Femur (tissue), 1 donor: ENCODE measurements at regions not wholly inside any gene's neighbourhood (a gene's known extent, or its start where the extent isn't known, plus 50 kb on each side); places are given as distances from the start of the nearest gene placed in this dataset.

Experiments
- DNase-seq: peaks from one replicate; pipeline ENCODE4 v3.0.0-alpha.2; 2017

DNA sequence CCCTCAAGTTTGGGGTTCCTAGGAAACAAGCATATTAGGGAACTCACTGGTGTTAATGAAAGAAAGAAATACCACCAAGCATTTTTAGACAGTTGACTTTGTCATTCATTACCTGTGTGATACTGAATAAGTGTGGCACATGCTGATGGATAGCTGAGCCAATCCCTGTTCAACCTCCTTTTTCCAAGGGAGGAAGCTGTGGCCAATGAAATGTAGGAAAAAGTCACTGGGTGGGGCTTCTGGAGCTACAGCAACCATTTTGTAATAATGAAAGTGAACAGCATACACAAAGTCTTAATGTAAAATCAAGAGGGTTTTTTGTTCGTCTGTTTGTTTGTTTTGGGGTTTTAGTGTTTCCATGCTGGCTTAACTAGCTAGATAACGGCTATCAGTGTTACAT is 254.3 kb upstream of the SALL1 start:
- DNase-seq = no peak

- no peak for DNase-seq
Measured at GRCh38 chr16:51404386-51404785, 253.3 kb upstream of the SALL1 start.

GRCh38 chr16:51402785-51403184 is 251.7 kb upstream of the SALL1 start:
- no peak for DNase-seq

GRCh38 chr16:51402298-51402697 is 251.2 kb upstream of the SALL1 start:
- no peak for DNase-seq

- DNase-seq = no peak
Measured at GRCh38 chr16:51401673-51402072, 250.6 kb upstream of the SALL1 start.

GRCh38 chr16:51399908-51400670 is 249.0 kb upstream of the SALL1 start:
- DNase-seq = no peak

DNA sequence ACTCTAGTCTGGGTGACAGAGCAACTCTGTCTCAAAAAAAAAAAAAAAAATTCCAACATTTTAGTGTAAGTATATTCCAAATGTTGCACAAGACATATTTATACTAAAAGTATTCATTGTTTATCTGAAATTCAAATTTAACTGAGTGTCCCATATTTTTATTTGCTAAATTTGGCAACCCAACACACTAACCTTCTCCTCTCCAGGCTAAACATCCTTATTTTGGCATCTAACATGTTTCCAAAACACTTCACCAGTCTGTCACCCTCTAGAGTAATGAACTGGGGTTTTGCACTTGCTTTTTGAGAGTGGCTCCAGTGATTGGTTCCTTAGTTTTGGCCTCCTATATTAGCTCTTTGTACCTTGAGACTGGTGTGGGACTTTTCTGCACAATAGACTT is 243.4 kb upstream of the SALL1 start:
- no peak for DNase-seq

GRCh38 chr16:51393381-51394005 is 242.4 kb upstream of the SALL1 start:
- no peak for DNase-seq

DNA sequence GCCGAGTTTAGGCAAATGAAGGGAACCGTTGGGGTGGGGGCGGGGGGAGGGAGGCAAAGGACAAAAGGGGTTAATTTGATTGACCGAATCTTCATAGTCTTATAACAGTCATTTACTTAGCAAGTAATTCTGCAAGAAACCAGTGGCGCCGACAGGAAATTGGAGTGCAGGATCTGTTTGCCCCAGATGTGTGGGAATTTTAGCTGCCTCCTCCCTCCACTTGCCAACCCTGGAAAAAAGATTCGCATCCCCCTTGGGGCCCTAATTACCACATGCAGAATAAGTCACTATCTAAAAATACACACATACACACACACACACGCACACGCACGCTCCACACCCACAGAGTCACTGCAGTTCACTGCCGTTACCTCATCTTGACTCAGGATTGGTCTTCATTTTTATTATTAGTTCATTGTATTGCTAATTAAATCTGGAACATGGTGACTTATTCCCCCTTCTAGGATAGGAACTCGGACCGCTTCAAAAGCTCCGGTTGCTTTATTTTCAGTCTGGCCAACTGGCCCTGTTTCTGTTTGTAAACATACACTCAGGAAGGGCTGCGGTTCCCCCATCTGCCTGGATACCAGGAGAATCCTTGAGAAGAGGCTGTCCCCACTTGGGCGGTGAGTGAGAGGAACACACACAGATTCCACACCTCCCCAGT is 241.6 kb upstream of the SALL1 start:
- peak; percentile 49 for DNase-seq

- no peak for DNase-seq
Measured at GRCh38 chr16:51391798-51392511, 240.9 kb upstream of the SALL1 start.

DNA sequence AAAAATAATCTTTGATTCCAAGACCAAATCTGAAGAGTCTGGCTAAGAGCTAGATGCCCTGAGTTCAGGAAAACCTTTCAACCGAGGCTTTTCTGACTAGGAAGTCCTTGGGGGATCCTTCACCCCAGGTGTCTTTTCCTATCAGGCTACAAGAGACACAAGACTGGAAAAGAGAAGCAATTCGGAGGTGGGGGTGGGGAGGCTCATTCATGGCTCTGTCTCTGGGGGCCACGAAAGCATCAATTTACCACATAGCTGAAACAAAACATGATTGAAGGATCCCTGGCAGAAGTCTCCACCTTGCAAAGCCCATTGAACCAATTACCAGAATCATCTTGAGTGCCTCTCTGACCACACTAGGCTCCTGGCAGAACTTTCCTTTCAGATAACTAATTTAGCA is 239.8 kb upstream of the SALL1 start:
- no peak for DNase-seq

GRCh38 chr16:51389881-51390280 is 238.8 kb upstream of the SALL1 start:
- DNase-seq = no peak

DNA sequence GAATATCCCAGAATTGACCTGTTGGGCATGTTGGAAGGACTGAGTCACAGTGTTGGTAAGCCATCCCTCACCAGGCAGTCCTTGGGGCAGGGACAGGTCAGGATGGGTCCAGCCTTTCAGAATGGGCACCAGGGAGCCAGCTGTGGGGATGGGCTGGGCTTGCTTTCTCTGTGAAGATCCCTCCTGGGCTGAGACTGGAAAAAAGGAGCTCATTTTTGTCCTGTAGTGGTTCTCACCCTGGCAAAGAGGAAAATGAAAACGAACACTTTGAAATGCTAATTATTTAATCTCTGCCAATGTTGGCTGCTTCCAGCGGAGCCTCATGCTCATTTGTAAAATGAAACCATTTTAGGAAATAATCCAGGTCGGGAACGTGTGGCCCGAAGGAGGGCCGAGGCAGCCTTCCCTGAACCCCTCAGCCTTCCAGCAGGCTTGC is 237.5 kb upstream of the SALL1 start:
- DNase-seq = no peak

- no peak for DNase-seq
Measured at GRCh38 chr16:51383909-51384308, 232.8 kb upstream of the SALL1 start.

GRCh38 chr16:51382940-51383339 is 231.9 kb upstream of the SALL1 start:
- DNase-seq = no peak

GRCh38 chr16:51382211-51382610 is 231.1 kb upstream of the SALL1 start:
- DNase-seq = no peak

DNA sequence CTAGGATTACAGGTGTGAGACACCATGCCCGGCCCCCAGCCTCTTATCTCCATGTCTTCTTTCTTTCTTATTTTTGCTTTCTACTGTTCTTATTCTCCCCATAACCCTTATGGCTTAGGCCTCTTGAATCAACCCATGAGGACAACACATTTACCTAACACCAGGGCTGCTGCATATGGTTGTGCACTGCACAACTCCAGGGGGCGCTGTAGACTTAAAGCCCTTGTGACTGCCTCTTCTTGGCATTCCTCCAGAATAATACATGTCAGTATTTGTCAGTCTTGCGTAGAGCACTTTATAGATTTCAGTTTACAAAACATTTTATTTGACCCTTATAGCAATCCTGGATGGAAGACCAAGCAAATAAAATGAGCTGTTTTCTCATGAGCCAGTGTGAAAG is 225.0 kb upstream of the SALL1 start:
- DNase-seq = no peak

DNA sequence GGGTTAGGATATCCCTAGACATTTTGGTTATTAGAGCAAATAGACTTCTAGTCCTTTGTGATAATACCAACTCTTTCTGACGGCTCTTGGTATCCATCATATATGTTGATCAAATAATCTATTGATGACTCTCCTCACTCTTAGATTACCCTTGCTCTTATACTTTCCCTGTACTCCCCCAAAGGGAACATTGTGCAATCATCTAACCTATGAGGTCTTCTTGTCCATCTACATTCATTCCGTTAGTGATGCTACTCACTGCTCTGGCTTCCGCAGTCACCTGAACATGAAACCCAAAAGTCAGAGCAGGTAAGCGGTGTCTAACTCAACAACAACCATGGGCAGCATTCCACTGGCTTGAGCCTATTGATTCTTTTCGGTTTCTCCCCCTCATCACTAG is 223.7 kb upstream of the SALL1 start:
- DNase-seq = no peak

DNA sequence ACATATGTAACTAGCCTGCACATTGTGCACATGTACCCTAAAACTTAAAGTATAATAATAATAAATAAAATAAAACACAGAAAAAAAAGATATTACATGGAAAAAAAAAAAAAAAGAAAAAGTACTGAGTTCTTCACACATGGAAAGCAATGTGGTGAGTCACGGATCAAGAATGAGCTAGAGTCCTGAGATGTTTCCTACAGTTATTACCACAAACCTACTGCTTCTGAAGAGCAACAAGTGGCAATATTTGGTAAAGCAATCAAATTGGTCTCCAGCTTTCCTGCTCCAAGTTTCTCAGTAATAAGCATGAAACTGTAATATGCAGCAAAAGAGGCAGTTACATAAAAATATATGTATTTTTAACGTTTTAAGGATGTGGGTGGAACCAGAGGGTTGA is 223.3 kb upstream of the SALL1 start:
- DNase-seq = no peak

DNA sequence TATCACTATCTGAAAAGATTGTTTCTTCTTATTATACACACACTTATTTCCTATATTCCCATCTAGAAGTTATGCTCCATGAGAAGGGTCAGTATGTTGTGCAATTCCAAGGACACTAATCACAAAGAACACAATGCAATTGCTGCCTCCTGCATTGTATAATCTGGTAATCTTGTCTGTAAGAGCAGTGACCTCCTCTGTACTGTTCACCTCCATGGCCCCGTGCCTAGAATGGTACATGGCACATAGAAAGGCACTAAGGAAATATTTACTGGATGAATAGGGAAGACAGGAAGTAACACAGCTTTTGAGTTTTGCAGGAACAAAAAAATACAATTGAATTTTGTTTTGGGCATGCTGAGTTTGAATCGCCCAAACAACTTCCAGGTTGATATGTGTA is 214.6 kb upstream of the SALL1 start:
- no peak for DNase-seq

DNA sequence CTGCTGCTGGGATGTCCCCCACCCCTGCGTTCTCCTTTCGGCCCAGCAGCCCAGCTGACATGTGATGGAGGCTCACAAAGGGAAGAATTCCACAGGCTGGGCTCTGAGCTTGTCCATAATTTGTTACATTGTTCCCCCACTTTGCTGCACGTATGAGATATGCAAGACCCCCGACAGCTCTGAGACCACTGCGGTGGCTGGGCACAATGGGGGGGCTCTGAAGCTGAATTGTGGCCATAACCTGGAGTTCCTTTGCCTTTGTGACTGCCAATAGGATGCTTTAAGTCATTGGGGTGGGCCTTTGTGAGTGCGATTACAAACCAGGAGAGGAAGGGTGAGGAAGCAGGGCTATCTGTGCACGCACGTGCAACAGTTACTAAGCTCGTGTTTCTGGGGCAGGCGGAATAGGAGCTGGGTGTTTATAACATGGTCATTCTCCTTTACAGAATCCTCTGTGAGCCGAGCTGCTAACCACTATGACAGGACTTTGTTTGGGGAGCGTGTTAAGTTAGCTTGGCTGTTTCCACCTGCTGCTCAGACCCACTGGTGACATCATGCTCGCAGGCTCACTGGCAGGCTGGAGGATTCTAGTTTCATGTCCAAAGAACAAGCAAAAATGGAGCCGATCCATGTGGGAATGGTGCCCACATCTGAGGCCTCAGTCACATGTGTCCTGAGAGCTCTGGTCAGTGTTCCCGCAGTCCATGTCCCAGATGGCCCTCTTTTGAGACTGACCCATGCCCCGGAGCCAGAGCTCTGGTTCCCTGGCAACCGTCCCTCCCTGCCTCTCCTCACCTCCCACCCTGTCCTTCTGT is 208.3 kb upstream of the SALL1 start:
- DNase-seq = peak; percentile 20

- DNase-seq = no peak
Measured at GRCh38 chr16:51357839-51358238, 206.8 kb upstream of the SALL1 start.

GRCh38 chr16:51355875-51356274 is 204.8 kb upstream of the SALL1 start:
- DNase-seq = no peak
